ELF-1 (cell line): ENCODE measurements at regions not wholly inside any gene's neighbourhood (a gene's known extent, or its start where the extent isn't known, plus 50 kb on each side); places are given as distances from the start of the nearest gene placed in this dataset.
"Not testable (repeated sequence)": the region's sequence is repeated elsewhere in the genome, so short reads cannot be mapped to it uniquely, and the experiment has no call there.

ENCODE experiments used
- DNase-seq: peaks from one replicate; pipeline ENCODE4 v3.0.0-alpha.2; 2016; ENCODE audit warnings: low read depth, low spot score

DNA sequence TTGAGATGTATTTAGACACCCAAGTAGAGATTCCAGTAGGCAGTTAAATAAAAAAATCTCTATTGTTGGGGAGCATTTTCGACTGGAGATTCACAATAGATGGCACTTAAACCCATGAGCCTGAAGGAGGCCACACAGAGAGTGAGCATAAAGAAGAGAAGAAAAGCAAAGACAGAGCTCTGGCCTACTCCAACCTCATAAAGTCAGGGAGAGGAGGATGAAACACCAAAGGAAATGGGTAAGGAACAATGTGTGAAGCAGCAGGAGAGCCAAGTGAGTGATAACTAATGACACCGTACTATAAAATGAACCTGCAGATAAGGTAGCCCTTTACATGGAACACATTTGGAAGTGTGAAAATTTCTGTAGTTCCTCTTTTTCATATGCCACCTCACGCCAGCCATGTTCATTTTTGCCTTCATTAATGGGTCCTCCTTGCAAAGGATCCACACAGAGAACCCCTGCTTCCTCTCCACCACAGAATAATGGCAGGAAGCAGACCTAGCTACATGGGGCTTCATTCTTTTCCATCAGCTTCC, 150.0 kb upstream of the SYT10 start:
- DNase-seq, result no peak

DNA sequence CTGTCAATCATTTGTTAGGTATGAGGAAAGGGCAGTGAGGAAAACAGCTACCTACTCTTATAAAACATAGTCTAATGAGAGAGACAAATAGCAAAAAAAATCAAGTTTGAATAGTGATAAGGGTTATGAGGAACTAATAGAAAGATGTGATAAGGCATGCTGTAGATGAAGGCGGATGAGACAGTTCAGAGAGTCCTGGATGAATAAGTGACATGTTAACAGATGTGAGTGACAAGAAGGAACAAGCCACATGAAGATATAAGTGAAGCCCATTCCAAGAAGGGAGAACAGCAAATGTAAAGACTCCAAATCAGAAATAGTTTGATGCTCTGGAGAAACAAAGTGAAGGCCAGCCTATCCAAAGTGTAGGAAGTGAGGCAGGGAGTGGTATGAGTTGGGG, 154.1 kb upstream of the SYT10 start:
- DNase-seq, result no peak

GRCh38 chr12:33596061-33596460, 156.4 kb upstream of the SYT10 start:
- DNase-seq, result no peak

- DNase-seq, result no peak
These were observed 157.2 kb upstream of the SYT10 start for GRCh38 chr12:33596814-33597213.

DNA sequence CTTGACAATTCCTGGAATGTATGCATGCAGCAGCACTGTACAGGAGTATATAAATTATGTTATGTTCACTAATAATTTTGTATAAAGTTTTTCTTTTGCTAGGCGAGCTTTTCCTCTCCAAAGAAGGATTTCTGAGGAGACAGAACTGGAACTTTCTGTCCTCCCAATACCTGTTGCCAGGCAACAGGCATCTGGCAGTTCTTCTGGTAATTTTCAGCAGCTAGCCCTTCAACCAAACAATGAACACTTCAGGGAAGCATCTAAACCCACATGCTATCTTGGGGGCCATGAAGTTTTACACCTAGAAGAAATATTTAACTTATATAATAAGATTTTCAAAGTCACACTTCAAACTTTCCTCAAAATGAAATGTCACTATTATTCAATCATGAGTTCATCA, 162.9 kb upstream of the SYT10 start:
- DNase-seq, result no peak

DNA sequence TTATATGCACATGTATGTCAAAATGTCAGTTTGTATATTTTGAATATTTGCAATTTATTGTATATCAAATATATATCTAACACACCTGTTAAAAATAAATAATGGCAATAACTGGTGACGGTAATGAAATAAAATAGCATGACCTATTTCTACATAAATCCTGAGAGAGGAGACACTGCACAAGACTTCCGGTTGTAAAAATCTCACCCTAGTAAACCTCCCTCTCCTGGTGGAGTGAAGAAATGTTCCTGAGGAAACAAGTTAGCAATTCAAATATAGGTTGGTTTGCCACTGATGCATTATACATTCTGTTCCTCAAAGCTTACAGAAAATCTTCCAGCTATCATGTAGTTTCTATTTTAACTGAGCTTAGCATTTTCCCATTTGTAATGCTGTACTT, 166.1 kb upstream of the SYT10 start:
- no peak for DNase-seq

- no peak for DNase-seq
These were observed 170.3 kb upstream of the SYT10 start for GRCh38 chr12:33609910-33610309.

- no peak for DNase-seq
These were observed 175.0 kb upstream of the SYT10 start for GRCh38 chr12:33614630-33615029.

GRCh38 chr12:33617218-33617617, 177.6 kb upstream of the SYT10 start:
- DNase-seq, result no peak

DNA sequence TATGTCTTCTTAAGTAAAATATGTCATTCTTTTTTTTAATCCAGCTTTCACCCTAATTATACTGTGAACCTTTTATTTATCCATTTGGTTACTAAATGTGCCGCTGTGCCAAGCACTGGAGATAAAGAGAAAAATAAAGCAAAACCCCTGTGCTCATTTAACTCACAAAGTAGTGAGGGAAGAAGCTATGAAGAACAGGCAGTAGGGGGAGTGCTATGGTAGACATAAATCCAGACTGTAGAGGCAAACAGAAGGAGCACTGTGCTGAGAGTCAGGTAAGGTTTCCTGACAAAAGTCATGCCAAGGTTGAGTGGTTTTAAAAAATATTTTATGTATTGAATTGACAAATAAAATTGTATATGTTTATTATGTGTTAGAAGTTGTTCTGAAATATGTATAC, 188.5 kb upstream of the SYT10 start:
- no peak for DNase-seq

GRCh38 chr12:33634544-33634943, 194.9 kb upstream of the SYT10 start:
- DNase-seq, result no peak

GRCh38 chr12:33636930-33637329, 197.3 kb upstream of the SYT10 start:
- DNase-seq, result not testable (repeated sequence)

- no peak for DNase-seq
These were observed 200.4 kb upstream of the SYT10 start for GRCh38 chr12:33639975-33640374.

GRCh38 chr12:33649992-33650391, 210.4 kb upstream of the SYT10 start:
- DNase-seq, result no peak

DNA sequence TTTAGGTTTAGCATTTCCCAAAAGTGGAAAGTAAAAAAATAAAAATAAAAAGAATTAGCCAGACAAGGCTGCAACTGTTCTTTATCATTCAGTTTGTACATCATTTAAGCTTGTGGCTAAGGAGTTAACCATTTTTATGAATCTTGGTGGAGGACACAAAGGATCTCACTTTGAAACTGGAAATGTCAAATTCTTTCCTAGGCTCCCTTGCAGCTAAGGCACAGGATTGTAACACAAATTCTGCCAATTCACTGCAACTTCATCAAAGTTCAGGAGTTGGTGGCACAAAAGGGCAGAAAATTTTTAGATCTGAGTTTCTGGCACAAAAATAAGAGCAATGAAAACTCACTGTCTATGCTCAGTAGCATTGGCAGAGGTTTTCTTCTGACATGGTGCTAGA, 211.2 kb upstream of the SYT10 start:
- DNase-seq, result no peak

- DNase-seq, result no peak
These were observed 213.7 kb upstream of the SYT10 start for GRCh38 chr12:33653362-33653761.

DNA sequence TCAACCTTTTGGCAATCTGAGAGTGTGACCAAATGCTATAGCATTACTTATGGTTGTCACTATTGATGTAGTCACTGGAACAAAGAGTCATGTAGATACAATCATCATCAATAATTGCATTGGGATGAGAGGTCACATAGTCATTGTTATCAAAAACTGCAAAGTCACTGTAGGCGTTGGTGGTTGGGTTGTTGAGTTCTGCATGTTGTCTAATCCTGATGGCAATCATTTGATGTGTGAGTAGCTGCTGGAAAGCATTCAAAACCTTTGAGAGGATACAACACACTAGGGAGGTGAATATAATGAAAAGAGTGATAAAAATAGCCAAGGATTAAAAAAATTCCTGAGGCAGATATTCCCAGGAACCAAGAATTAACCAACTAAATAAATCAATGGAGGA, 214.7 kb upstream of the SYT10 start:
- DNase-seq, result no peak

GRCh38 chr12:33663000-33663654, 223.5 kb upstream of the SYT10 start:
- no peak for DNase-seq

DNA sequence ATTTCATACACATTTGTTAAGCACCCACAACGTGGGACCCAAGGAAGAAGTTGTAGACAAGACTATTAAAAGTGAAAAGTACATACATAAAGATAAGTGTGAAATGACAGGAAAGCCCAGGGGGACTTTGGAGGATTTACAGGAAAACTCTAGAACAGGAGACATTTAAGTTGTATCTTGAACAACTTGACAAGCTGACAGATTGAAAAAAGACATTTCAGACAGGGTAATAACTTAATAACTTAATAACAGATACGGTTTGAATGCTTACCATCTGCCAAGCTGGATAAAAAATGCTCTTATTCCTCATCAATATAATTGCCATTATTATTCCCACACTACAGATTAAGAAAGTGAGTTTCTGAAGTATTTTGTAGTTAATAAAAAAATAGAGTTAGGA, 229.7 kb upstream of the SYT10 start:
- no peak for DNase-seq

- DNase-seq, result no peak
These were observed 230.7 kb upstream of the SYT10 start for GRCh38 chr12:33670284-33670683.

GRCh38 chr12:33671676-33672075, 232.1 kb upstream of the SYT10 start:
- DNase-seq, result no peak

DNA sequence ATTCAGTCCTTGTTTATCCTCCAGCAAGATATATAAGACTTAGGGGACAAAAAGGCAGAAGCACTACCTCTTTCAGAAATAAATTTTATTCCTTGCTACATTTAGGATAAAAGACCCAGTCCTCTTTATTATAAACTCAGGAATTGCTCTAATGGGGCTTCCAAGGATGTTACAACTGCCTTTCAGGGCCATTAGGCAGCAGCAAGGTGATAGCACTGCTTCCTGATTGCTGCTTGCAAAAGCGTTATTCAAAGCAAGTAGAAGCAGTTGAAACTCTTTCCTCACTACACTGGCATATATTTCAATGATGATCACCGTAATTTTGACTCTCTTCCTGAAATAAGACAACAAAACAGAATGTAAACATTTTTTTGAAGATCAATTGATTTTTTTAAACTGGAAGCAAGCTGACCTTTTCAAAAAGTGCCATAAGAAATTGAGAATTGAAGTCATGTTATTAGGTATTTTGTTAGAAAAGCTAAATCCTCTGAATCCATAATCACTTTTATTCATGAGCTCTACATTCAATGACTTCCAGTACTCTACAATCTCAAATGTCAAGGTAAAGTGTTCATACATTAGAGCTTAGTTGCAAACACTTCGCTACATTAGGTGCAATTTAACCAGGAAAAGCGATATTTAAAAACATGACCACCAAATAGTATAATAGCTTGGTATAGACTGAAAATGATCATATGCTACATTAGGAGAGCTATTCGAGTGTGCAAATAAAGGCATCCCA, 233.4 kb upstream of the SYT10 start:
- DNase-seq, result no peak

DNA sequence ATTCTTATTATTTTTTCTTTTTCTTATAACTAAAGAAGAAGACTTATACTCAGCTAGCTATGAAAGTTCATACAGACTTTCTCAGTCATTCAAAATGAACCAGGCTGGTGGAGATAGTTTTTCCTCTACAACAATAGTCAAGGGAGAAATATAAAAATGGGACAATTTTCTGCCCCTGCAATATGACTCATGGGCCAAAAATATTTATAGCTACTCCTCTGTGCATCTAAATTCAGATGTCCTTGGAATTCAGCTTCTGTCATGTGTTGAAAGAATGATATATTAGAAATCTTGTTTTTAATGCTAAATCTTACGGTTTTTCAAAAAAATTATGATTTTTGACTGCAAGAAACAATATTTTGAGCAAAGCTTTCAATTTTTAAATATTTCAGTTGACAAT, 237.2 kb upstream of the SYT10 start:
- no peak for DNase-seq
